AG09319 (cell line): ENCODE measurements at regions not wholly inside any gene's neighbourhood (a gene's known extent, or its start where the extent isn't known, plus 50 kb on each side); places are given as distances from the start of the nearest gene placed in this dataset.

Experiments
- DNase-seq: peaks from one replicate; pipeline ENCODE4 v3.0.0-alpha.2; 2010; ENCODE audit warnings: low read depth; ENCODE audit errors: extremely low read depth
- CTCF ChIP-seq: IDR thresholded peaks from 2 replicates; pipeline ENCODE4 v1.5.1; 2011; ENCODE audit warnings: low read depth, mild to moderate bottlenecking, inconsistent platforms, low read length, moderate library complexity

DNA sequence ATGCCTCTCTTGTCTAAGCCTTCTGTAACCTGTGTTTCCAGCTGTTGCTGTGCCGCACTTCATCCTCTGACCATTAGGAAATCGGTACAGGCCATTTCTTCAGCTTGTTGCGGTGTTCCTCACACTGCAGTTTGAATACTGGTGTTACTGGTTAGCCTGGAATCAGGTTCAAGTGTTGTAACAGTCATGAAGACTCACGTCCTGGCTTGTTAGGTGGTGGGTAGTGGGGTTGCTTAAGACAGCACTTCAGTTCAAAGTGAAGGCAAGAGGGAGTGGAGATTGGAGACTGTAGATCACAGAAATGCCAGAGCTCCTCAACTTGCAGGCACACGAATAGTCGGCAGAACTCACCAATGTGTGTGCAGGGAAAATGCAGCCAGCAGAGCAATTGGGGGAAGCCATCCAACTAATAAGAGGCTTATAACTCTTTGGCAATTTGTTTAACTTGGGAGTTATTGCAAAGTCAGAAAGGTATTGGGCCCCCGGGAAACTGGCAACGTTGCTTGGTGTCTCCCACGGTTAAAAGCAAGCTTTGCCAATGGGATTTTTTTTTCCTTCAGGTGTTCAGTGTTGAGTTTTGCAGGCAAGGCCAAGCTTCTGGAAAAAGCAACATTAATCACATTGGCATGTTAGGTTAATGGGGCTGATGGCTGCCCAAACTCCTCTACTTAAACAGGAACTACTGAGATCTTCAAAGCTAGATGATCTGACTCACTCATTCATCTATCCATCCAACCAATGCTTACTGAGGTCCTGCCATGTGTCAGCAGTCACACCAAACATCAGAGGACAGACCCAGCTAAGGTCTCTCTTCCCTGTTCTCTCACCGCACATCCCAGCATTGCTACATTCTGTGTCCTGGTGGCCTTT lies 380.9 kb downstream of the GATA3 start:
- no peak for DNase-seq
- TF ChIP-seq CTCF: no peak

DNA sequence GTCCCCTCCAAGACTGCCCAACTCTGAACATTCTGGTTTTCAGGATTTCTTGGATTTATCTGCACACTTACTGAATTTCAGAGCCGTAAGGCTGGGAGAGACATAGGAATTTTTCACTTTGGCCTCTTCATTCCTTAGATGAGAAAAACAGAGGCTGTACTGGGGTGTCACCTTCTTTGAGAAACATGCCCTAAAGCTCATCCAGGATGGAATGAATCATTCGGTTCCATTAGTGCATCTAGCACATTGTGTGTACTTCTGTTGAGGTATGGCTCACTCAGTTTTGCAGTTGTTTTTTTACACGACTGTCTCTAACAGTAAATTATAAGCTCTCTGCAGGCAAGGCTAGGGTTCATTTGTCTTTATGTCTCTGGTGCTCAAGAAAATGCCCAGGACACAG lies 383.4 kb downstream of the GATA3 start:
- TF ChIP-seq CTCF: no peak
- no peak for DNase-seq

GRCh38 chr10:8438603-8439002 lies 384.1 kb downstream of the GATA3 start:
- TF ChIP-seq CTCF: no peak
- DNase-seq: no peak

GRCh38 chr10:8439040-8439439 lies 384.6 kb downstream of the GATA3 start:
- TF ChIP-seq CTCF: no peak
- DNase-seq: no peak

DNA sequence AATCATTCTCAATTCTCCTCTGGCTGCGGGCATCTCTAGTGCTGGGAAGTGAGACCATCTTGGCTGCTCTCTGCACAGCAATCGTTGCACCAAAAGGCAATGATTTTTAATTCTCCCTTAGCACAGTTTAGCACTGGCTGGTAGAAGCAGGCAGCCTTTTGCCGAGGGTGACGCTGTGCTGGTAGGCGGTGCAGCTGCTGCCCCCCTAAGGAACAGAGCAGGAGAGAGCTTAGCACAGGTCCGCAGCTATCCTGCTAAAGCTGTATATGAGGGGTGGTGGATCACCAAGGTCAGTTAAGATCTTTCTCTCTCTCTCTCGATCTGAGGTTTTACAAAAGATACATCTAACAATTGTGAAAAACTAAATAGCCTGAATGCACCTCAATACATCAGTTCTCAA lies 390.1 kb downstream of the GATA3 start:
- no peak for DNase-seq
- TF ChIP-seq CTCF: no peak

- no peak for DNase-seq
- no peak for TF ChIP-seq CTCF
These were observed 390.9 kb downstream of the GATA3 start for GRCh38 chr10:8445353-8445752.

DNA sequence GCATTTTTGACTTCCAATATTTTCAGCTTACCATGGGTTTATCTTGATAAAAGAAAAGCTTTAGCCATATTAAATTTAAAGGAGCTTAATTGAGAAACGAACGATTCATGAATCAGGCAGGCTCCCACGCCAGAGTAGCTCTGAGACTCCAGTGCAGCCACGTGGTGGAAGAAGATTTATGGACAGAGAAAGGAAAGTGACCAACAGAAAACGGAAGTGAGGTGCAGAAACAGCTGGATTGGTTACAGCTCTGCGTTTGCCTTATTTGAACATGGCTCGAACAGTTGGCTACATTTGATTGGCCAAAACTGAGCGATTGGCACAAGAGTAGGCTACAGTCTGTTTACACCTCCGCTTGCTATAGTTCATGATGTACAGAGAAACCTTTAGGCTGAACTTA lies 395.4 kb downstream of the GATA3 start:
- DNase-seq: no peak
- TF ChIP-seq CTCF: no peak
